ENCODE measurements at regions not wholly inside any gene's neighbourhood (a gene's known extent, or its start where the extent isn't known, plus 50 kb on each side); places are given as distances from the start of the nearest gene placed in this dataset.

DNA sequence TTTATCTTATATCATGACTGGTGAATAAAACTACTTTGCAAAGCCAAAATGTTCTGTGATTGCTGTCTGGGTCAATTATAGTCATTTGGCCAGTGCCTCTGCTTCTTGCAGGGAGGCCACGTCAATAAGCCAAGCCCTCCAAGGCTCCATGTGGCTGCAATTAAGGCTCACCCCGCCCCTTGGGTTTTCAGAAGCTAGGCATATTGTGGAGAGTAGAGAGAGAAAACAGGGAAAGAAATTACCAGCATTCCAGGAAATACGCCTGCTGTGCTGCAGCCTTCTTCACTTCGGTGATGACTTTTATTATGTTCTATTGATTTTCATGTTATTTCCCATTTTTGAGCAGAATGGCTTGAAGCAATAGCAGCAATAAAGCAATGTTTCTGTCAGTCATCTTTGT is 319.7 kb downstream of the SOX11 start:
- TF ChIP-seq POLR2A (IDR thresholded peaks at IDR 0.05) = no peak
- TF ChIP-seq, protein P1, sequence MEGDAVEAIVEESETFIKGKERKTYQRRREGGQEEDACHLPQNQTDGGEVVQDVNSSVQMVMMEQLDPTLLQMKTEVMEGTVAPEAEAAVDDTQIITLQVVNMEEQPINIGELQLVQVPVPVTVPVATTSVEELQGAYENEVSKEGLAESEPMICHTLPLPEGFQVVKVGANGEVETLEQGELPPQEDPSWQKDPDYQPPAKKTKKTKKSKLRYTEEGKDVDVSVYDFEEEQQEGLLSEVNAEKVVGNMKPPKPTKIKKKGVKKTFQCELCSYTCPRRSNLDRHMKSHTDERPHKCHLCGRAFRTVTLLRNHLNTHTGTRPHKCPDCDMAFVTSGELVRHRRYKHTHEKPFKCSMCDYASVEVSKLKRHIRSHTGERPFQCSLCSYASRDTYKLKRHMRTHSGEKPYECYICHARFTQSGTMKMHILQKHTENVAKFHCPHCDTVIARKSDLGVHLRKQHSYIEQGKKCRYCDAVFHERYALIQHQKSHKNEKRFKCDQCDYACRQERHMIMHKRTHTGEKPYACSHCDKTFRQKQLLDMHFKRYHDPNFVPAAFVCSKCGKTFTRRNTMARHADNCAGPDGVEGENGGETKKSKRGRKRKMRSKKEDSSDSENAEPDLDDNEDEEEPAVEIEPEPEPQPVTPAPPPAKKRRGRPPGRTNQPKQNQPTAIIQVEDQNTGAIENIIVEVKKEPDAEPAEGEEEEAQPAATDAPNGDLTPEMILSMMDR (IDR thresholded peaks at IDR 0.05 in 8 of 11, conservative IDR thresholded peaks at IDR 0.05 in 3 of 11) = no peak

All from spleen (tissue), 7 donors.